Hematopoietic multipotent progenitor cell treated with erythropoietin and hydrocortisone succinate and interleukin-3 and kit ligand, for 8 days (in vitro differentiated cells): ENCODE measurements at regions not wholly inside any gene's neighbourhood (a gene's known extent, or its start where the extent isn't known, plus 50 kb on each side); places are given as distances from the start of the nearest gene placed in this dataset.

ENCODE experiments used
- DNase-seq: peaks from one replicate; pipeline ENCODE4 v3.0.0-alpha.2; 2015

DNA sequence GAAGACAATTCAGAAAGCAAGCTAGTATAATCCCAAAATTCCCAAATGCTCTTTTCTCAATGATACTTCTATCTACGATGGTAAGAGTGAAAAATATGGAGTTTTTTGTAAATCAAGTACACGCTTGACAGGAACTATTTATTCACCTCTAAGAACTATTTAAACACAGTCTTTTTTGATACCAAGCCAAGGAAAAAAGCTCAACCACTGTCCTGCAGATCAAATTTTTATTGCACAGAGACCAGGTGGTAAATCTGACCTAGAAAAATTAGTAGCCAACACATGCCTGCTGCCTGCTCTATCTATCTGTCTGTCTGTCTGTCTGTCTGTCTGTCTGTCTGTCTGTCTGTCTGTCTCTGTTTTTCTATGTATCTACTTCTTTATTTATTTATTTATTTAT, 292.2 kb downstream of the MZT1 start:
- DNase-seq, result no peak

DNA sequence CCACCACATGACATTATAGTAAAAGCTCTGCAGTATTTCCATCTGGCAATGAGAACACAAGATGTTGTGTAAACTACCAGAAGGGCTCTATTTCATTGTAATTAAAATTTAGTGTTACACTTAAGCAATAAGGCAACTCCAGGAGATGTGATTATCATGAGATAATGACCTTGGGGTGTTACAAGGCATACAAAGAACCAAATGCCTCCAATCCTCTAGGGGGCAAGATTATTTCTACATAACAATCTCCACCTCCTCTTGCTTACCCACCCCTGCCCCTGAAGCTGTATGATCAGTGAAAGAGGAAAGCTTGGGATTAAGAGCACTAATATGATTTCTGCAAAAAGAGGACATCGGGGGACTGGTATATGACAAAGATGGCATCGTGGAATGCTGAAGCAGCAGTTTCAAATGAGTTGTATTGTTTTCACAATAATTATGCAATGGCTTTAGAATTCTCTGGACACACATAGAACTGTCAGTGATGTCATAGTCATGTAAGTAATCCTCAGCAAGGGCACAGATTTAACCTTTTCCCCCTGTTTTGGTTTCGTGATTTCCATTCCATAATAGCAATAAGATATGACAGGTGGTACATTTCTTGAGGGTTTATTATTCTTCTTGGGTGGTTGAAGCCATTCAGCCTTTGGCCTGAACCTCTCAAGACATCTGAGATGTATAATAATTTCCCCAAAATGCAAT, 295.3 kb downstream of the MZT1 start:
- no peak for DNase-seq

DNA sequence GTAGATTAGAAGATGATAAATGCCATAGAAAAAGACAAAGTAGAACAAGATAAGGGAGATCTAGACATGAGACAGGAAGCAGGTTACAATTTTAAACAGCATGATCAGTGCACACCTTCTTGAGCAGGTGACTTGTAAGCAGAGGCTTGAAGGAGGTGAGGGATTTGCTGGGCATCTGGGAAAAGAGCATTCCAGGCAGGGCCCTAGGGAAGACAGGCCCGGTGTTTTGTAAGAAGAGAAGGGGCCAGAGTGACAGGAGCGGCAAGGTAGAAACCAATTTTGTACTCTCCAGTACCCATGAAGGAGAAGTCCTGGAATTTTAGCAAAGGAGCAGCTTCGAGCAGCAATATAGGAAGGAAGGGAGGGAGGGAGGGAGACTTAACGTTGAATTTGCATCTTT, 296.5 kb downstream of the MZT1 start:
- no peak for DNase-seq

DNA sequence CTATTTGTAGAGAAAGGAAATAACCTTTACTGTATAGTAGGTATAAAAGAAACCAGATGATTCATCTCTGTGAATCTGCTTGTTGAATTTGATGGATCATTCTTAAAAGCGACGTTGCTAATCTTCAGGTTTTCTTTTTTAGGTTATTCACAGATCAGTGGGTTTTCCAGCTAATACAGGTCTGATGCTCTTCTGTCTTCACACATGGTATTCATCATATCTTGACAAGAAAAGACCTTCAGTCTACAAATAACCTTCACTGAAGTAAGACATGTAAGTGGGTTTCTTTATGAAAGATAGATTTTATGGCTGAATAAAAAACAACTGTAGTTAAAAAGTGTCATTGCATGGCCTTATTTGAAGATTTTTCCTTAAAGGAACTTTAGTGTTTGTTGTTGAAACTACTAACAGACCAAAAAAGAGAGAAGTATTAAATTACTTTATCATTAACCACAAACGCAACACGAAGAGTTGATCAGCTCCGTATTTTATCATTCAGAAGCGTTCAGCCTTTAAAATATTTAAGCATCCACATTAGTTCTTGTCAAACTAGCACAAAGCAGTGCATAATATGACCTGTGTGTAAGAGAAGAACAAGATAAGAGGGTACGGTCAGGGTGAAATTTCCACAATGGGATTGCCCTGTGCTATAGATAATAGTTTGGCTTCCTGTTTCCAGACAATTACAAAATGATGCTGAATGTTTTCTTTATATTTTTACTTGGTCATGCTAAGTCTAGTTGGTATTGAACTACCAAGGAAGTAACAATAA, 299.5 kb downstream of the MZT1 start:
- DNase-seq, result no peak

DNA sequence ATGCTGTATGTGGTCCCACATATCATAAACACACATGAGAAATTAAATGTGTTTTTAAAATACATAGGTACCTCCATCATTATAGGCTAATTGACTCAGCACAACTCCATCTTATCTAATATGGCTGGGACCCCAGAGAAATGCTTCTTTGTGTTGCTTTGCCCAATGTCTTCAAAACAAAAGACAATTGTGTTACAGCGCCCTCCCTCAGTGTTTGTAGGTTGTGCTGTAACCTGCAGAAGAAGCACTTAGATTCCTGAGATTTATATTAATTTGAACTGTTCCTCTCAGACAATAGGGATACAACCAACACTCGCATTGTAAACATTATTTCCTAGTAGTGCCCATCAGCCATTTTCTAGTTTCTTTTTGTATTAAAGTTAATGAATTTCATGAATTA, 303.4 kb downstream of the MZT1 start:
- no peak for DNase-seq

DNA sequence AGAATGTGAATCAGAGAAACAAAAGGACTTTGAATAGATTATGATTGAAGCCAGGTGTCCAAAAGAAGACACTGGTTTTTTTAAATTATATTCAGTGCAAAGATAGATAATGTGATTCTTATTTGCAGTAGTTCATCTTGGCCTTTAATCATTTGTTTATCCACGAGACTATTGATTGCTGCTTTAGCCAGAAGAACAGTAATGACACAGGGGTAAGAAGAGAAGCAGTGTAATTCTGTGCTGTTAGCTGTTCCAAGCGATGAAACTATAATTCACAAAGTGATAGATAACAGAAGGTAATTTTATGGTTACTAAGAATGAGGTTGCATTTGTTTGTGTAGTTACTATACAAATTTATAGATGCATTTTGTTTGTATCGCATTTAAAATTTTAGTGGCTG, 311.6 kb downstream of the MZT1 start:
- no peak for DNase-seq

DNA sequence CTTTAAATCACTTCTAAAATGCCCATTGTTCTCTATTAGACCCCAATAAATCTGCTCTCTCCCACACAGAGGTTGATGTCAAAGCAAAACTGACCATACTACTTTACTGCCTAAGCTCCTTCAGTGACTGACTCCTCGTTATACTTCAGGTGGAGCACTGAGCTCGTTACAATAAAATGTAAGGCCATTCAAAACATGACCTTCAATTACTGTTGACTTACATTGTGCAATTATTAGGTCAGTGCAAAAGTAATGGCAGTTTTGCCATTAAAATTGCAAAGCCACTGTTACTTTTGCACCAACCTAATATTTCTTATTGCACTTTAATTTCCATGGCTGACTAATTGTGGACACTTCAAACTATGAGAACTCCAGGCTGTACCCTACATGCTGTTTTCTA, 314.9 kb downstream of the MZT1 start:
- DNase-seq, result no peak

DNA sequence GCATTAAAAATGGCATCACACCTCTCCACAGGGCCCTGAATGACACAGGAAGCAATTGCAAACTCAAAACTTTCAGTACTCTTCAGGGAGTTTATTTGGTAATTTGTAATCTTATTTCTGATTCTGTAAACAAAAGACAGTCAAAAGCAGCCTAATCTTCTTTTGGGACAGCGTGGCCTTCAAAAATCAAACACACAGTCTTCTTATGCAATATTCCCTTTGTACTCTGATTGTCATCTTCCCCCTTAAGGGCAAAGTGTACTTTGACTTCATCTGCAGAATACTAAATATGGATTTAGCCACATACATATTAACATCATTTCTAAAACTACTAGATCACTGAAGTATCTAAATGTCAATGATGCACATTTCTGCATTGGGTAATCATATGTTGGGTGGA, 322.0 kb downstream of the MZT1 start:
- DNase-seq, result no peak

DNA sequence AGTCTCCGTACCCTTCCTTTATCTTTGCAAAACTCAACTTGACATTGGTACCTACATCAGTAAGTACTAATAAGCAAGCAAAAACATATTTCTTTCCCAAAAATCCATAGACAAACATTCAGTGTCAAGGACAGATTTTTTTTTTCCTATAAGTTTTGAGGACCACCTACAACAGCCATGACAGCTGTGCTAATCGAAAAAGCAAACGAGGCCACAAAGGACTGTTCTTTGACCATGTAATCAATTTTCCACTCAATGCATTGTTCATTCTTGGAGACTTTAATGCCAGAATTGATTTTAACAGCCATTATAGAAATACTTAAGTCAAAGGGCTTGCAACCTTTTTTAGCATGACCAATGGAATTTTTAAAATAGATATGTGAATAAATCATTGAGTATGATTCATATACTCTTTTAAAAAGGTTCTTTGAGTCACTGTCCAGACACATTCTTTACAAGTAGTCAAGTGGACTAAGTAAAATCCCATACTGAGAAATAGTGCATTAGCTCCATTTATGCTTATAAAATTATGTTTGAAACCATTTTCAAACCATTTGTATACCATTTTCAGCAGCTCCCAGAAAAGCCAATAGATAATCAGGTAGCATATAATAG, 323.9 kb downstream of the MZT1 start:
- DNase-seq, result no peak

DNA sequence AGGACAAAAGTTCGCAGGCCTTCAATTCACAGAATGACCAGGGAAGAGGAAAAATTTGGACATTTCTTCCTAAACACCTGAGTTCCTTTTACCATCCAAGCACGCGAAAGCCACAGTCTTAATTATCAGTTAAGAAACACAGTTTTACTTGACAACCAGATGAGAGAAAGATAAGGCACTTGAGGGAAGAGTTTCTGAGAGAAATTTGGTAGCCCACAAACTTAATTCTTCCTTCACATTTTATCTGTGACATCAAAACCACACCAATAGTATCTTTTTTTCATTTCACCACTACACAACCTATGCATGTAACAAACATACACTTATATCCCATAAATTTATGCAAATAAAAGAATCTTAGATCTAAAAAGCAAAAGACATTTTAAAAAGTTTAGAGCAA, 326.6 kb downstream of the MZT1 start:
- DNase-seq, result no peak

DNA sequence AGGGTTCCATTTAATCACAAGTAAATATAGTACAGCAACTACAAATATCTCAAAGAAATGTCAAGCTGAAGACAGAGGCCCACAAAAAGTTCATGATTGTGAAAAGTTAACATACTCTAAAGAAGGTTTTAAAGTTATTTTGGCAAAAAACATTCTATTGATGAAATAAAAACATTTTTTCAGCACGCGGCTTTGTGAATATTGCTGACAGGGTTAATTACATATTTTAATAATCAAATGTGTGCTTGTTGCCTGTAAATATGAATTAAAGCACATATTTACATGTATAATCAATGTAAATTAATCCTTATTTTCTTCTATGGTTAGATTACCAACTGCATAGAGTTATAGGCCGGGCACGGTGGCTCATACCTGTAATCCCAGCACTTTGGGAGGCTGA, 328.1 kb downstream of the MZT1 start:
- DNase-seq, result no peak

DNA sequence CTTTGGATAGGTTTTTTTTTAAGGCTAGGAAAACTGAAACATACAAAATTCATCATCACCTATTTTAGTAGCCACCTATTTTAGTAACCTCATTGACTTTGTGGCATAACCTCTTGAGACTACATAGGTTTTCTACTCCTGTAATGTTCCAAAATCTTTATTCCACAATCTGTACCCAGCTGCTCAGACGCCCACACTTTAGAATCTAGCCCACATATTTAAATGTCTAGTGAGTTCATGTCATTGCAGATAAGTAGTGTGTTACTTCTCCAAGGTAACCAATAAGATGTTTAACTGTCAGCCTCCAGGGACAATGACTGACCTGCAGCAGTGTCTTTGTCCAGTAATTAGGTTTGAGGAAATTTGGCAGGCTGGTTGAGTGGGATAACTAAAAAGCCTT, 330.2 kb downstream of the MZT1 start:
- DNase-seq, result no peak

DNA sequence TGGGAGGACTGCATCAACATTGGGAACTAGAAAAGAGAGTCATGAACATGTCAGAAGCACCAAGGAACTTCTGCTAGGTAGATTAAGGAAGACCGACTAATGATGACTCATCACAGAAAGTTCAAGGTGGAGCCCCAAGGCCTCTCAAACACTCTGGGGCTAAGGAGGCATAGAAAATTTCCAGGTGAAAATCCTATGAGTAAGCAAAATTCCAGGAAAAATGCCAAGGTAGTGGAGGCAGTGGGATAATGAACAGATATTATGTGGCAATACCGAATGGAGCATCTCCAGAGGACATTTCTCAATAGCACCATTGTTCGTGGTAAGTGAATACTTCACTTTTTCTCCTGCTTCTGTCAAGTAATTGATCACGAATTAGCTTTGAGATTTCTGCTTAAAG, 336.5 kb downstream of the MZT1 start:
- DNase-seq, result no peak

DNA sequence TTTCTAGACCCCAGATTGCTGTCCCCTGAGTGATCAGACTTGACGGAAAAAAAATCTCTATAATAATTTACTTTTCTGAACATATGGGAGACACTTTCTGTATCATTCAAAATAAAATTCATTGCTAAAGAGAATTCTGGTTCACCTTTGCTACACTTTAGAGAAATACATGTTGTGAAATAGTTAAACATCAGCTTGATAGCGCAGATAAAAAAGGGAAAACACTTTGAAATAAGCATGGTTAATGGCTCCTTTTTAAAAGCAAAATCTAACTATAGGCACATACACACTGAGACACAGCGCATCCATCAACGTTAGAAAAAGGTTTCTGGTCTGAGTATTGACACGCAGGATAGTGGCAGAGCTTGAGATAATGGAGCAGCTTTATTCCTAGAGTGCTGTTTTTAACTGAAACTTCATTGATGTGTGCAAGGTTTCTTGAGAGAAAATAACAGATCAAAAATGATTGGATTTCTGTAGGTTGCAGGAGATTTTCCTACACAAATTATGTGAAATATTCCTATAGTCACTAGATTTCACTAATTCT, 341.2 kb downstream of the MZT1 start:
- no peak for DNase-seq

DNA sequence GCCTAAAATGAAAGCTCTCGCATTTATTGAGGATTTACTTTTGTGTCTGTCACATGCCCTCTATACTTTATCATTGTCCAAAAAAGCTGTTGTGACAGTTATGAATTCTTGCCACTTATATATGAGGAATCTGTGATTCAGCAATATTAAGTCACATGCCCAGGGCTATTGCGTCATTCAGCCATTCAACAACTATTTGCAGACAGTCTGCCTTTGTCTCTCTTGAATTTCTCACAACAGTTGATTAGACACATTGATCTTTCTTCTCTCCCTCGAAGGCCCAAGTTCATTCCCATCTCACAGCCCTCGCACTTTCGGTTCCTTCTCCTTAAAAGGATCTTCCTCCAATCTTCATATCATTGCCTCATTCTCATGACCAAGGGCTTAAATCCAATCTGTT, 342.6 kb downstream of the MZT1 start:
- DNase-seq, result no peak

DNA sequence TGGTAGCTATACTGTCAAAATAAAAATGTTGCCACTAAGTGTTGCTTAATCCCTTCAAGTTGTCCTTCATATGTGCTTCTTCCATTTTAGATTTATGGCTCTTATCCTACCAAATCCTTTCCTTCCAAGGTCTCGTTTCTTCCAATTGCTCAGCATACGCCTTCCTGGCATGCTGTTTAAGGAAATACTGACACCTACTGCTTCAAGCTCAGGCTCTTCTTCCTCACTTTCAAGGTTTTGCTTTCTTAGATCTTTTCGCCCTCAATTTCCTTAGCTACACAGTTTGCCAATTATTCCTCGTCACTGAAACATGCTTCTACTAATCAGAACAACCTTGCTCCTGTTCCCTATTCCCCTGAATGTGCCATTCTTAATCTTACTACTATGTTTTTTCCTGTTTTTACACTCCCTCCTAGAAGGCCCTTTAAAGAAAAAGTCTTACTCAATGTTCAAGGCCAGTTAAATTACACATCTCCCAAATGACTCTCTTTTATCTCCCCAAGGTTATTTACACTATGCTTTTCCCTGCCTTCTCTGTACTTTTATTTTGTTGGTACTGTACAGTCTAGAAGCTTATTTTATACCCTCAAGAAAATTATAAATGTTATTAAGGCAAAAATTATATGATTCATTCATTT, 343.1 kb downstream of the MZT1 start:
- no peak for DNase-seq

DNA sequence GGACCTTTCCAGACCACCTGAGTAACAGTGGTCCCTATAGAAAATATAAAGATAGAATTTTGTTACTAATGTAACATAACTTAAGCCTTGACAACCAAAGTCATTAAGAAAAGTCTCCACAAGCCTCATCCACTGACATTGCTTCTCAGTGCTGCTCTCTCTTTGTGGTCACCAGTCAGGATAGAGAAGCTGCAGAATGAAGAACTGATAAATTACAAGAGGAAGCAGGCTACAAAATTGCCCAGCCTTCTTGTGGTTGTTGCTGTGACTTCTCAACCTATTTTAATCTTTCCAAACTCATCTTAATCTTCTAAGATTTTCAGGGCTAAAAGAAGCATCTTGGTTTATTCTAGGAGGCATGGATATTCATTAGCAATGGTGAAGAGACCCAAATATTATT, 343.8 kb downstream of the MZT1 start:
- no peak for DNase-seq

DNA sequence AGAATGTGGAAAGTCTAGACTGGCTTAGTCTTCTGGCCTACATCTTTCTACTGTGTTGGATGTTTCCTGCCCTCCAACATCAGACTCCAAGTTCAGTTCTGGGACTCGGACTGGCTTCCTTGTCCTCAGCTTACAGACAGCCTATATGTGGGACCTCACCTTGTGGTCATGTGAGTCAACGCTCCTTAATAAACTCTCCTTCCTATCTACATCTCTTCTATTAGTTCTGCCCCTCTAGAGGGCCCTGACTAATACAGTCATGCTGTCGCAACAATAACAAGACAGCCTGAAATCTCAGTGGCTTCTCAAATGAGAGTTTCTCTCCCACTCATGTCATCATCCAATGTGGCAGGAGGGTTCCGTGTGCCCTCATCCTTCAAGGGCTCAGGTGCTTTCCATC, 347.8 kb downstream of the MZT1 start:
- DNase-seq, result no peak

DNA sequence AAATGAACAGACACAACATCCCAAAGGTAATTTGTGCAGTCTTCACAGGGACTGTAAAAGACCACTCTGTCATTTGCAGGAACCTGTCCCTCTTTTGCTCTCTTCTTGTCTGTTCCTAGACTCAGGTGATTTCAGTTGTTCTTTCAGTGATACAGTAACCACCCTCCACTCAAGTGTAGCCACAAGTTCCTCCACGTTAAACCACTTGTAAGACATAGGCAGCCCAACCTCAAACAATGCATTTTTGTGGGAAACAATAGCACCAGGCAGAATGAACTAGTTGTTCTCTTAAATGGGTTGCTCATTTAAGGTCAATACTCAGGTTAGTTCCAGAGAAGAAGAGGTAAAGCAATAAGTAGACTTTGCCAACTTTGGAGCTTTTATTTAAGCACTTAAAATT, 359.4 kb downstream of the MZT1 start:
- no peak for DNase-seq

DNA sequence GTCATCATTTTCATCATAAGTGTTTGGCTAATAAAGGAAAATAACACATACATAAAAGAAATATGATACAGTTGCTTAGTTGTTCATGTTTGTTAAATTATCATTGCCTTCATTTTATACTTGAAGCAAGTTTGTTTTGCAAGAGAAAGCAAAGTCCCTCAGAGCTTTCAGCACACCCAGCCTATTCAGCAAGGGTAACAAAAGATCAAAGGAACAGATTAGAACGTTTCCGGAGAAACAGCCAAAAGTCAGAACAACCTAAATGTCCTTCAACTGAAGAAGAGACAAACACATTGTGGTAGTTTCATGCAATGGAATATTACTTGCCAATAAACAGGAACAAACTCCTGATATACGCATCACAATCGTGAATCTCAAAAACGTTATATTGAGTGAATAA, 380.7 kb downstream of the MZT1 start:
- DNase-seq, result no peak

DNA sequence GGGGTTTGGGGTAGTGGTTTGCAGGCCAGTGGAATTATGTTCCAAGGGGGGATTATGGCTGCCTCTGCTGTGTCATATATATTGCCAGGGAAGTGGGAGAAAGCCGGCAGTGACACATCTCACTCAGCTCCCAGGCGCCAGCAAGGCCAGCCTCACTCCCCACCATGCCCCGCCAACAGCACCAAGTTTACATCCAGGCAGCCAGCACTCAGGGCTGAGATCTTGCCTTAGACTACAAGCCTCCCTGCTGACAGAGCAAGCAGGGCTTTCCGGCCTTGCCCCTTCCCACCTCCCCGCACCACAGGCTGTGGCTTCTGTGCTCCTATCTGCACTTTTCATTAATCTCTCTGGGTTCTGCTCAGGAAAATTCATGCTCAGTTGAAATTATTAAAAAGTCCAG, 385.1 kb downstream of the MZT1 start:
- DNase-seq, result no peak

DNA sequence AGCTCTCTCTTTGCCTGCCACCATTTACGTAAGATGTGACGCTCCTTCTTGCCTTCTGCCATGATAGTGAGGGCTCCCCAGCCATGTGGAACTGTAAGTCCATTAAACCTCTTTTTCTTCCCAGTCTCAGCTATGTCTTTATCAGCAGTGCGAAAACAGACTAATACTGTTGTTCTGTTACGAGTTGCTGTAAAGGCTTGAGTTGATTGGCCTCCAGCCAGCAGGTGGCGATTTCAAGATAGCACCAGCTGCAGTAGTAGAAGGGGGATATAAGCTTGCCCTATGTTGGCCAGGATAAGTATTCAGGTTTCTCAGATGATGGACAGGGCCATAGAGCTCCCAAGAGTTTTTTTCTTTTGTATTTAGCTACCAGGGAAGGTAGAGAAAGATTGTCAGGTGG, 385.5 kb downstream of the MZT1 start:
- DNase-seq, result no peak

DNA sequence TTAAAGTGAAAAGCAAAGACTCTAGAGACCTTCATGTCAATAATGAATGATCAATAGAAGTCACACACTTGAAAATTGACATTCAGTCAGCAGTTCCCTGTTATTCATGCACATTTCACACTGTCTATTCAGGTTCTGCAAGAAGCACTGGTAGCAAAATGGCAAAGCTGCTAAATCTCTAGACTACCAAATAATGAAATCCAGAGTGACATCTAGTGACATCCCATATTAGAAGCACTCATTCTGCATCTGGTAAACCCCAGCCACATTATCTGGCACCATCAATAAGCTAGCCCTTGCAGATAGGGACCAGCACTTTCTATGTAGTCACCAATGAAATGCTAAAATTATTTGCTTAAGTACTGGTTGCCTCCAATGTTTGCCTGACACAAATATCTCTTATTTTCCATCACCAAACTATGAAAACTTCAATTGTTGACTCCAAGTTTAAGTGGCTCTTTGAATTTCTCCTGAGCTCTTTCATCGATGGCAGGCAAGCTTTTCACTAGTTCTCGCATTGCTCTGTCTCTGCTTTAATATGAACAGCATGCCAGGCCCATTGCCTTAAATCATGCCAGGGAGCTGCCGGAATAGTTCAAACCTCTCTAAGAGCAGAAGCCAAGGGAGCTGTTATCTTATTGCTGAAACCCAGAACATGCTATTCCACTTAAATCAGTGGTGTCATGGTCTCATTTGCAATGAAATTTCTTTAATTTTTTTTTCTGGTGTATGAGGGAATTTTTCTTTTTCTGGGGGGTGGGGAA, 409.9 kb downstream of the MZT1 start:
- no peak for DNase-seq
